GM23338 (cell line): ENCODE measurements at regions not wholly inside any gene's neighbourhood (a gene's known extent, or its start where the extent isn't known, plus 50 kb on each side); places are given as distances from the start of the nearest gene placed in this dataset.

Experiments
- ATAC-seq: fragments of 200-7000 bp; cut with Tn5 transposase; 3 replicates; pipeline ENCODE4 v1.9.1; 2020
- DNase-seq: peaks from one replicate; pipeline ENCODE4 v3.0.0-alpha.2; 2015; ENCODE audit warnings: low spot score
- H2AFZ ChIP-seq: fragments of 200-600 bp; sonication (generic); 2 replicates; pipeline ENCODE4 v1.8.0; 2016; ENCODE audit warnings: antibody characterized with exemption, mild to moderate bottlenecking, moderate library complexity
- H3F3A ChIP-seq: fragments of 200-600 bp; sonication (generic); replicated peaks from 2 replicates; pipeline ENCODE4 v1.8.0; 2017; ENCODE audit warnings: antibody characterized with exemption, mixed run types, low read depth
- H3K27ac ChIP-seq: fragments of 200-600 bp; sonication (generic); 2 replicates; pipeline ENCODE4 v1.6.1; 2016; ENCODE audit warnings: low read depth
- H3K27me3 ChIP-seq: fragments of 200-600 bp; sonication (generic); 2 replicates; pipeline ENCODE4 v1.8.0; 2016; ENCODE audit warnings: mild to moderate bottlenecking, mixed run types, moderate library complexity; ENCODE audit not compliant: insufficient read depth
- H3K36me3 ChIP-seq: fragments of 200-600 bp; sonication (generic); 2 replicates; pipeline ENCODE4 v1.8.0; 2016; ENCODE audit warnings: mild to moderate bottlenecking; ENCODE audit not compliant: insufficient read depth
- H3K4me1 ChIP-seq: fragments of 200-600 bp; sonication (generic); 2 replicates; pipeline ENCODE4 v1.8.0; 2016; ENCODE audit warnings: mild to moderate bottlenecking, moderate library complexity; ENCODE audit not compliant: insufficient read depth
- H3K4me2 ChIP-seq: fragments of 200-600 bp; sonication (generic); 2 replicates; pipeline ENCODE4 v1.7.1; 2017; ENCODE audit warnings: mixed run types
- H3K4me3 ChIP-seq: fragments of 200-600 bp; sonication (generic); 2 replicates; pipeline ENCODE4 v1.6.1; 2016; ENCODE audit warnings: mixed run types
- H3K79me2 ChIP-seq: fragments of 200-600 bp; sonication (generic); replicated peaks from 2 replicates; pipeline ENCODE4 v1.8.0; 2017; ENCODE audit warnings: mild to moderate bottlenecking; ENCODE audit not compliant: insufficient read depth
- H3K9me2 ChIP-seq: fragments of 200-600 bp; sonication (generic); 2 replicates; pipeline ENCODE4 v1.8.0; 2017; ENCODE audit not compliant: insufficient read depth
- H4K20me1 ChIP-seq: fragments of 200-600 bp; sonication (generic); replicated peaks from 2 replicates; pipeline ENCODE4 v1.8.0; 2017; ENCODE audit warnings: mild to moderate bottlenecking; ENCODE audit not compliant: insufficient read depth
- H3K27ac Mint-ChIP-seq: 2 replicates; pipeline ENCODE4 v1.8.0; 2020; ENCODE audit warnings: inconsistent platforms, mild to moderate bottlenecking, moderate library complexity, mixed read lengths
- H3K27me3 Mint-ChIP-seq: 3 replicates; pipeline ENCODE4 v1.8.0; 2022; ENCODE audit warnings: low read depth, mild to moderate bottlenecking, moderate library complexity, mixed read lengths, inconsistent platforms; ENCODE audit not compliant: insufficient read depth, poor library complexity
- H3K36me3 Mint-ChIP-seq: 3 replicates; pipeline ENCODE4 v1.8.0; 2021; ENCODE audit warnings: low read depth, mild to moderate bottlenecking, inconsistent platforms, moderate library complexity, mixed read lengths
- H3K4me1 Mint-ChIP-seq: 3 replicates; pipeline ENCODE4 v1.8.0; 2020; ENCODE audit warnings: mild to moderate bottlenecking, inconsistent platforms, mixed read lengths
- H3K4me3 Mint-ChIP-seq: 3 replicates; pipeline ENCODE4 v1.8.0; 2021; ENCODE audit warnings: moderate library complexity, mild to moderate bottlenecking, inconsistent platforms, mixed read lengths
- H3K9me3 Mint-ChIP-seq: 3 replicates; pipeline ENCODE4 v1.8.0; 2020; ENCODE audit warnings: moderate library complexity, mild to moderate bottlenecking, inconsistent platforms, mixed read lengths
- CREB1 ChIP-seq: fragments of 250-450 bp; sonication (Bioruptor Pico); IDR thresholded peaks from 2 replicates; pipeline ENCODE4 v1.5.0; 2020; ENCODE audit warnings: low read depth, mild to moderate bottlenecking, moderate library complexity
- CTCF ChIP-seq, 2 experiments: fragments of 200-600 bp in 1 of 2; sonication (generic) in 1 of 2; conservative IDR thresholded peaks; 2 replicates each; pipeline versions ENCODE4 v1.5.1 to v1.6.1; 2016 to 2017; ENCODE audit warnings: antibody characterized with exemption in 2 of 2, low read depth in 2 of 2, mild to moderate bottlenecking in 2 of 2, moderate library complexity in 1 of 2
- ETS1 ChIP-seq: IDR thresholded peaks from 2 replicates; pipeline ENCODE4 v1.6.1; 2016; ENCODE audit warnings: antibody characterized with exemption
- EZH2phosphoT487 ChIP-seq: fragments of 200-600 bp; sonication (generic); IDR thresholded peaks from one replicate; pipeline ENCODE4 v1.8.1; 2018; ENCODE audit warnings: antibody characterized with exemption; ENCODE audit not compliant: unreplicated experiment
- NANOG ChIP-seq: IDR thresholded peaks from 2 replicates; pipeline ENCODE4 v1.6.1; 2016; ENCODE audit warnings: antibody characterized with exemption, borderline replicate concordance
- POLR2AphosphoS5 ChIP-seq: IDR thresholded peaks from 2 replicates; pipeline ENCODE4 v1.6.1; 2016; ENCODE audit warnings: antibody characterized with exemption, low read depth
- REST ChIP-seq: IDR thresholded peaks from one replicate; pipeline ENCODE4 v1.6.1; 2018; ENCODE audit warnings: antibody characterized with exemption; ENCODE audit not compliant: unreplicated experiment
- ZNF331 ChIP-seq: fragments of 250-450 bp; sonication (Bioruptor Pico); IDR thresholded peaks from 2 replicates; pipeline ENCODE4 v1.5.0; 2020; ENCODE audit warnings: low read depth, mild to moderate bottlenecking, moderate library complexity
- ZNF462 ChIP-seq: fragments of 250-450 bp; sonication (Bioruptor Pico); IDR thresholded peaks from 2 replicates; pipeline ENCODE4 v1.5.0; 2020; ENCODE audit warnings: mild to moderate bottlenecking, moderate library complexity

- Histone ChIP-seq H3K4me2 (no peak overlapping the region), H4K20me1 (no peaks in the 10 kb centered on the region), H2AFZ (peak overlapping the region; percentile 84), H3K79me2 (no peaks in the 10 kb centered on the region), H3K9me2 (peaks cover 4% of the 10 kb centered on the region; the same call in 1 of the 2 replicates), H3K4me3 (no peak overlapping the region), H3K27me3 (no peaks in the 10 kb centered on the region), H3F3A (no peaks in the 10 kb centered on the region), H3K4me1 (no peaks in the 10 kb centered on the region), H3K36me3 (no peaks in the 10 kb centered on the region), H3K27ac (no peak overlapping the region)
- no peaks in the 10 kb centered on the region for H3K36me3 Mint-ChIP-seq
- H3K9me3 Mint-ChIP-seq, result no peaks in the 10 kb centered on the region
- peaks cover 3% of the 10 kb centered on the region for H3K27me3 Mint-ChIP-seq
- H3K4me3 Mint-ChIP-seq, result no peak overlapping the region
- DNase-seq, result peak; percentile 69
- no peak overlapping the region for H3K27ac Mint-ChIP-seq
- peaks cover 6% of the 10 kb centered on the region for H3K4me1 Mint-ChIP-seq
- ATAC-seq, result peak; percentile 98
- TF ChIP-seq ETS1, result no peak
- TF ChIP-seq CTCF (conservative IDR thresholded peaks at IDR 0.05; ENCODE audit: low read depth in 2 of 2), result peak; percentile 58 to 84
These were observed 176.5 kb upstream of the LYSMD4 start for GRCh38 chr15:99909592-99910295.

- ATAC-seq (no peak), DNase-seq (no peak)
- Histone ChIP-seq H3K27ac (no peak overlapping the region), H3K9me2 (peaks cover 4% of the 10 kb centered on the region; the same call in 1 of the 2 replicates), H3K27me3 (no peaks in the 10 kb centered on the region), H3K79me2 (no peaks in the 10 kb centered on the region), H3K4me3 (no peak overlapping the region), H3K36me3 (no peaks in the 10 kb centered on the region), H3K4me1 (no peaks in the 10 kb centered on the region), H4K20me1 (no peaks in the 10 kb centered on the region), H3K4me2 (no peak overlapping the region), H3F3A (no peaks in the 10 kb centered on the region), H2AFZ (no peak overlapping the region)
- no peaks in the 10 kb centered on the region for H3K9me3 Mint-ChIP-seq
- peaks cover 6% of the 10 kb centered on the region for H3K4me1 Mint-ChIP-seq
- H3K4me3 Mint-ChIP-seq, result no peak overlapping the region
- no peak overlapping the region for H3K27ac Mint-ChIP-seq
- H3K27me3 Mint-ChIP-seq, result peaks cover 3% of the 10 kb centered on the region
- no peaks in the 10 kb centered on the region for H3K36me3 Mint-ChIP-seq
- TF ChIP-seq POLR2AphosphoS5 (no peak), ZNF462 (CRISPR knock-in tag) (no peak), CREB1 (no peak), NANOG (no peak), EZH2phosphoT487 (no peak), ZNF331 (CRISPR knock-in tag) (no peak), REST (no peak)
These were observed 174.5 kb upstream of the LYSMD4 start for GRCh38 chr15:99907698-99908097.
